HG03064 (cell line): ENCODE measurements at regions not wholly inside any gene's neighbourhood (a gene's known extent, or its start where the extent isn't known, plus 50 kb on each side); places are given as distances from the start of the nearest gene placed in this dataset.
"Not testable (repeated sequence)": the region's sequence is repeated elsewhere in the genome, so short reads cannot be mapped to it uniquely, and the experiment has no call there.

Experiments used
- ATAC-seq: cut with Tn5 transposase; IDR thresholded peaks from one replicate; pipeline ENCODE4 v1.9.1; 2021; ENCODE audit warnings: low read depth; ENCODE audit not compliant: unreplicated experiment

- no peak for ATAC-seq
Observed at GRCh38 chr13:60936281-60936680, 479.4 kb downstream of the PCDH20 start.

- ATAC-seq = no peak
Observed at GRCh38 chr13:60933638-60934037, 482.0 kb downstream of the PCDH20 start.

- no peak for ATAC-seq
Observed at GRCh38 chr13:60931858-60932546, 483.6 kb downstream of the PCDH20 start.

GRCh38 chr13:60925686-60926085 is 490.0 kb downstream of the PCDH20 start:
- no peak for ATAC-seq

GRCh38 chr13:60924856-60925255 is 490.8 kb downstream of the PCDH20 start:
- no peak for ATAC-seq

GRCh38 chr13:60922576-60923231 is 492.9 kb downstream of the PCDH20 start:
- ATAC-seq = no peak

GRCh38 chr13:60893801-60894200 is 496.8 kb downstream of the TDRD3 start:
- ATAC-seq = no peak

- ATAC-seq = no peak
Observed at GRCh38 chr13:60887711-60888110, 490.7 kb downstream of the TDRD3 start.

GRCh38 chr13:60881507-60881906 is 484.5 kb downstream of the TDRD3 start:
- ATAC-seq = no peak

- ATAC-seq = no peak
Observed at GRCh38 chr13:60873116-60873515, 476.1 kb downstream of the TDRD3 start.

- no peak for ATAC-seq
Observed at GRCh38 chr13:60869941-60870613, 473.1 kb downstream of the TDRD3 start.

GRCh38 chr13:60869225-60869624 is 472.2 kb downstream of the TDRD3 start:
- ATAC-seq = no peak

GRCh38 chr13:60862036-60862435 is 465.0 kb downstream of the TDRD3 start:
- no peak for ATAC-seq

- no peak for ATAC-seq
Observed at GRCh38 chr13:60857698-60858097, 460.7 kb downstream of the TDRD3 start.

GRCh38 chr13:60852886-60853285 is 455.9 kb downstream of the TDRD3 start:
- ATAC-seq = no peak

GRCh38 chr13:60851378-60851777 is 454.4 kb downstream of the TDRD3 start:
- no peak for ATAC-seq

- no peak for ATAC-seq
Observed at GRCh38 chr13:60850526-60850925, 453.5 kb downstream of the TDRD3 start.

- ATAC-seq = no peak
Observed at GRCh38 chr13:60838581-60838980, 441.6 kb downstream of the TDRD3 start.

- ATAC-seq = no peak
Observed at GRCh38 chr13:60837806-60838205, 440.8 kb downstream of the TDRD3 start.

GRCh38 chr13:60836821-60837220 is 439.8 kb downstream of the TDRD3 start:
- ATAC-seq = no peak

GRCh38 chr13:60811581-60811980 is 414.6 kb downstream of the TDRD3 start:
- no peak for ATAC-seq

- not testable (repeated sequence) for ATAC-seq
Observed at GRCh38 chr13:60805640-60806039, 408.6 kb downstream of the TDRD3 start.
